Right lobe of liver (tissue), 6 donors: ENCODE measurements at regions not wholly inside any gene's neighbourhood (a gene's known extent, or its start where the extent isn't known, plus 50 kb on each side); places are given as distances from the start of the nearest gene placed in this dataset.

ENCODE experiments used
- ATAC-seq, 4 donors: fragments of 200-7000 bp; cut with Tn5 transposase; one replicate each; pipeline ENCODE4 v1.9.1; 2020; ENCODE audit warnings: mild to moderate bottlenecking in 4 of 4, moderate library complexity in 4 of 4
- DNase-seq, 3 donors: peaks; one replicate each; pipeline ENCODE4 v3.0.0-alpha.2; 2020
- H3K27ac ChIP-seq, 3 donors: fragments of 200-600 bp; one replicate each; pipeline ENCODE4 v1.8.0; 2022
- H3K27me3 ChIP-seq, 2 donors: fragments of 200-600 bp; one replicate each; pipeline ENCODE4 v1.8.0; 2022
- H3K36me3 ChIP-seq, 4 donors: fragments of 200-600 bp; sonication (generic) in 1 of 4; one replicate each; pipeline versions ENCODE4 v1.5.1 to v1.8.0; 2017 to 2022; ENCODE audit warnings: control low read depth in 1 of 4
- H3K4me1 ChIP-seq, 4 donors: fragments of 200-600 bp; sonication (generic) in 1 of 4; one replicate each; pipeline versions ENCODE4 v1.5.1 to v1.8.0; 2017 to 2022; ENCODE audit warnings: control low read depth in 1 of 4
- H3K4me3 ChIP-seq, 3 donors: fragments of 200-600 bp; one replicate each; pipeline ENCODE4 v1.8.0; 2022
- H3K9me3 ChIP-seq, 4 donors: fragments of 200-600 bp; sonication (generic) in 1 of 4; one replicate each; pipeline versions ENCODE4 v1.5.1 to v1.8.0; 2017 to 2022; ENCODE audit warnings: control low read depth in 1 of 4
- CTCF ChIP-seq, 4 donors: fragments of 200-600 bp in 3 of 4; fragments of 450-650 bp in 1 of 4; IDR thresholded peaks; one replicate each; pipeline versions ENCODE4 v1.5.1 to v1.8.0; 2016 to 2022; ENCODE audit warnings: antibody characterized with exemption in 4 of 4, mild to moderate bottlenecking in 2 of 4
- POLR2A ChIP-seq: fragments of 450-650 bp; IDR thresholded peaks from one replicate; pipeline ENCODE4 v1.6.1; 2017; ENCODE audit warnings: antibody characterized with exemption, mild to moderate bottlenecking
- WGBS: methylation state at CpG from one replicate; pipeline ENCODE4 v1.1.6; 2018; ENCODE audit warnings: low coverage, low lambda C conversion rate; ENCODE audit not compliant: insufficient coverage; ENCODE audit errors: missing lambda C conversion rate; 5-methylcytosine and 5-hydroxymethylcytosine counted together
- intact Hi-C, 2 donors: fragments of 100-400 bp; cut with DNase I; formaldehyde crosslinking; loops; one replicate each; pipeline versions ENCODE4 v1.11.2 to v1.14.1; 2022
- donor health status: DM: no; HTN: yes; CAD: no.
- donor health status: DM: no; HTN: no; CAD: no.
- donor health status: DM: no; HTN: no; CAD: no.
- donor health status: DM: no; HTN: yes; CAD: no.
- donor health status: DM: no; HTN: yes; CAD: no.

- Histone ChIP-seq H3K9me3 (peaks cover 0 to 5% (median 0%) of the 10 kb centered on the region in 4 donors), H3K36me3 (no peaks in the 10 kb centered on the region), H3K27ac (no peak overlapping the region), H3K4me3 (no peak overlapping the region), H3K27me3 (no peaks in the 10 kb centered on the region), H3K4me1 (no peaks in the 10 kb centered on the region)
- ATAC-seq (no peak), DNase-seq (no peak)
- TF ChIP-seq CTCF (IDR thresholded peaks at IDR 0.05): no peak
- TF ChIP-seq POLR2A: no peak
- intact Hi-C loops: no loop called here
- 57% methylated on average over 1 of the region's 2 CpGs for WGBS
Observed at GRCh38 chr13:31957772-31958171, 73.8 kb upstream of the FRY start.

- DNase-seq (no peak), ATAC-seq (no peak)
- intact Hi-C loops: no loop called here
Observed at GRCh38 chr13:31962731-31963370, 68.7 kb upstream of the FRY start.

GRCh38 chr13:31963631-31964030 lies 67.9 kb upstream of the FRY start:
- peaks cover 0 to 11% (median 6%) of the 10 kb centered on the region in 4 donors for H3K4me1 ChIP-seq
- intact Hi-C loops: no loop called here
- H3K36me3 ChIP-seq: no peaks in the 10 kb centered on the region
- TF ChIP-seq POLR2A (no peak), CTCF (IDR thresholded peaks at IDR 0.05) (no peak)
- no peaks in the 10 kb centered on the region for H3K9me3 ChIP-seq
- no peak overlapping the region for H3K27ac ChIP-seq
- no peak overlapping the region for H3K4me3 ChIP-seq
- no peak for DNase-seq
- 83% methylated on average over 1 of the region's 1 CpG for WGBS
- H3K27me3 ChIP-seq: no peaks in the 10 kb centered on the region
- ATAC-seq: no peak

More at GRCh38 chr13:31962731-31963370, 68.7 kb upstream of the FRY start:
- H3K36me3 ChIP-seq: no peaks in the 10 kb centered on the region
- TF ChIP-seq CTCF (IDR thresholded peaks at IDR 0.05) (no peak), POLR2A (no peak)
- H3K9me3 ChIP-seq: peaks cover 0 to 5% (median 0%) of the 10 kb centered on the region in 4 donors
- no peak overlapping the region for H3K27ac ChIP-seq
- peaks cover 0 to 11% (median 6%) of the 10 kb centered on the region in 4 donors for H3K4me1 ChIP-seq
- no peaks in the 10 kb centered on the region for H3K27me3 ChIP-seq
- H3K4me3 ChIP-seq: no peak overlapping the region
- WGBS: no CpG with 5 or more reads among the region's 3 CpGs

GRCh38 chr13:31964168-31964567 lies 67.4 kb upstream of the FRY start:
- ATAC-seq (no peak), DNase-seq (no peak)
- Histone ChIP-seq H3K27ac (no peak overlapping the region), H3K9me3 (no peaks in the 10 kb centered on the region), H3K4me1 (peaks cover 0 to 11% (median 6%) of the 10 kb centered on the region in 4 donors), H3K4me3 (no peak overlapping the region), H3K27me3 (no peaks in the 10 kb centered on the region), H3K36me3 (no peaks in the 10 kb centered on the region)
- WGBS: 69% methylated on average over 2 of the region's 2 CpGs
- intact Hi-C loops: no loop called here
- TF ChIP-seq POLR2A (no peak), CTCF (IDR thresholded peaks at IDR 0.05) (no peak)
